Karpas-422 (cell line): ENCODE measurements at regions not wholly inside any gene's neighbourhood (a gene's known extent, or its start where the extent isn't known, plus 50 kb on each side); places are given as distances from the start of the nearest gene placed in this dataset.

Experiments
- DNase-seq: peaks from one replicate; pipeline ENCODE4 v3.0.0-alpha.2; 2015
- H2AFZ ChIP-seq: fragments of 200-600 bp; sonication (generic); 2 replicates; pipeline ENCODE4 v1.6.1; 2014; ENCODE audit warnings: antibody characterized with exemption, low read length, mixed read lengths
- H3K27ac ChIP-seq: fragments of 200-600 bp; sonication (generic); 2 replicates; pipeline ENCODE4 v1.5.1; 2014; ENCODE audit warnings: mild to moderate bottlenecking, low read length, moderate library complexity
- H3K27me3 ChIP-seq: fragments of 200-600 bp; sonication (generic); 2 replicates; pipeline ENCODE4 v1.6.1; 2014; ENCODE audit warnings: low read length, mixed read lengths
- H3K36me3 ChIP-seq: fragments of 200-600 bp; sonication (generic); 2 replicates; pipeline ENCODE4 v1.6.1; 2014; ENCODE audit warnings: low read length, mixed read lengths; ENCODE audit not compliant: insufficient read depth
- H3K4me1 ChIP-seq: fragments of 200-600 bp; sonication (generic); 2 replicates; pipeline ENCODE4 v1.6.1; 2014; ENCODE audit warnings: mild to moderate bottlenecking, low read length, mixed read lengths
- H3K4me2 ChIP-seq: fragments of 200-600 bp; sonication (generic); 2 replicates; pipeline ENCODE4 v1.6.1; 2014; ENCODE audit warnings: low read length, low read depth, mild to moderate bottlenecking; ENCODE audit not compliant: poor library complexity, severe bottlenecking
- H3K4me3 ChIP-seq: fragments of 200-600 bp; sonication (generic); 2 replicates; pipeline ENCODE4 v1.5.1; 2014; ENCODE audit warnings: mild to moderate bottlenecking, antibody characterized with exemption, low read length, mixed read lengths
- H3K79me2 ChIP-seq: fragments of 200-600 bp; sonication (generic); 2 replicates; pipeline ENCODE4 v1.6.1; 2014; ENCODE audit warnings: mild to moderate bottlenecking, low read length, mixed read lengths
- H3K9ac ChIP-seq: fragments of 200-600 bp; sonication (generic); 2 replicates; pipeline ENCODE4 v1.6.0; 2014; ENCODE audit warnings: low read length
- H3K9me2 ChIP-seq: fragments of 200-600 bp; sonication (generic), shearing (Covaris generic); replicated peaks from 2 replicates; pipeline ENCODE4 v1.6.0; 2014; ENCODE audit warnings: mild to moderate bottlenecking, low read length, moderate library complexity; ENCODE audit not compliant: insufficient read depth
- H3K9me3 ChIP-seq: fragments of 300-700, 200-600 bp; sonication (generic); 2 replicates; pipeline ENCODE4 v1.6.1; 2014; ENCODE audit warnings: low read length, mixed read lengths
- H4K20me1 ChIP-seq: fragments of 200-600 bp; sonication (generic); 2 replicates; pipeline ENCODE4 v1.6.1; 2014; ENCODE audit warnings: mild to moderate bottlenecking, antibody characterized with exemption, low read length, low read depth; ENCODE audit not compliant: insufficient read depth

DNA sequence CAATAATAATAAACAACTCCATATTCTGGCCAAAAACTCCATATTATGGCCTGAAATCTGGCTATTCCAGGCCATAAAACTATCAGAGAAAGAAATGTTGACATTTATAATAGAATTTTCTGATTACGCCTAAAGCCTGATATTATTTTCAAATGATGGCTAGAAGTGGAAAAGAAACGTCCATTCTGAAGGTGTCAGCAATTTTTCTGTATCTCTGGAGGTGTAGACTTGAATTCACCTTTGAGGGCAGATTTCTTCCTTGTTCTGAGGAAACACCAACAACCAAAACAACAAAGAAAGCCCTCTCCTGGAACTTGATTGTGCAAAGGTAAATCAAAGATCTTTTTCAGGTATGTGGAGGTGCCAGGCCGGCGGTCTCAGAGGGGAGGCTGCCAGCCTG is 390.7 kb downstream of the DMAC1 start:
- Histone ChIP-seq H3K79me2 (no peaks in the 10 kb centered on the region), H3K9me2 (no peaks in the 10 kb centered on the region), H3K4me2 (no peak overlapping the region)

DNA sequence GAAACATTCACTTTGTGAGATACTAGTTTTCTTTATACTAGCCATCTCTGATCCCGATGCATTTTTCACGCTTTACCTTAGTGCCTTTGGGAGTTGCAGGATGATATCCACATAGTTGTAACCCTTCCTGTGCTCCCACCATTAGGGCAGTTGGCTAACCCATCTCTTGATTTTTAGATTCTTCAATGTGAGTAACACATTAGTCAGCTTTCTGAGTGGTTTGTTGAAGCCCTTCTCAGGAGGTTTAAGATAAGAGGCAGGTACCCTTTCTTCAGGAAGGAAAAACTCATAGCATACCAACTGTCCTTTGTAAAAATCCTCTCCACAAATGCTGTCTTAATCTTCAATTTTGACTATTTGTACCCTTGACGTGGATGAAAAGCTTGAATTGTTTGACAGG is 392.3 kb downstream of the DMAC1 start:
- H3K4me1 ChIP-seq = no peaks in the 10 kb centered on the region
- no peaks in the 10 kb centered on the region for H3K79me2 ChIP-seq
- H4K20me1 ChIP-seq = no peaks in the 10 kb centered on the region
- H3K4me2 ChIP-seq = no peak overlapping the region
- no peak overlapping the region for H3K27ac ChIP-seq
- H3K27me3 ChIP-seq = no peaks in the 10 kb centered on the region
- no peak overlapping the region for H2AFZ ChIP-seq
- no peaks in the 10 kb centered on the region for H3K9me2 ChIP-seq
- H3K9ac ChIP-seq = no peak overlapping the region
- H3K9me3 ChIP-seq = no peaks in the 10 kb centered on the region
- H3K36me3 ChIP-seq = no peaks in the 10 kb centered on the region
- DNase-seq = no peak
- no peak overlapping the region for H3K4me3 ChIP-seq

More for the DNA sequence above, 390.7 kb downstream of the DMAC1 start:
- H3K9me3 ChIP-seq = no peaks in the 10 kb centered on the region
- no peak overlapping the region for H2AFZ ChIP-seq
- no peaks in the 10 kb centered on the region for H3K4me1 ChIP-seq
- H3K9ac ChIP-seq = no peak overlapping the region
- no peak for DNase-seq
- H3K27ac ChIP-seq = no peak overlapping the region
- no peaks in the 10 kb centered on the region for H4K20me1 ChIP-seq
- no peaks in the 10 kb centered on the region for H3K27me3 ChIP-seq
- H3K4me3 ChIP-seq = no peak overlapping the region
- no peaks in the 10 kb centered on the region for H3K36me3 ChIP-seq

DNA sequence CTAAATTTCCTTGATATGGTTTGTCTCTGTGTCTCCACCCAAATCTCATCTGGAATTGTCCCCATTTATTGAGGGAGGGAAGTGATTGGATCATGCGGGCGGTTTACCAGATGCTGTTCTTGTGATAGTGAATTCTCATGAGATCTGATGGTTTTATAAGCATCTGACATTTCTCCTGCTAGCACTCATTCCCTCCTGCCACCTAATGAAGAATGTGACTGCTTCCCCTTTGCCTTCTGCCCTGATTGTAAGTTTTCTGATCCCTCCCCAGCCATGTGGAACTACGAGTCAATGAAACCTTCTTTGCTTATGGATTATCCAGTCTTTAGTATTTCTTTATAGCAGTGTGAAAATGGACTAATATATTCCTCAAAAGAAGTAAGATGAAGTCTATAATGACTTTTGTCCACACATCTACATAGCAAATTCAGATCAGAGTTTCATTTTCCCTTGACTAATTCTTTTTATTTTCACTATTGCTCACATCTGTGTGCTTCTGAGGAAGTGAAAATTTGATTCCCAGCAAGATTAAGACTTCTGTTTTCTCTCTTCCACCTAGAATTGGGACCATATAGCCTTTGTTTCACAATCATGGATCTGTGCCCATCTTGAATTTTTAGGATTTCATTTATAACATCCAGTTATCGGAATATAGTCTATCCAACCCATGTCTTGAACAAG is 393.5 kb downstream of the DMAC1 start:
- Histone ChIP-seq H3K9me3 (no peaks in the 10 kb centered on the region), H3K9me2 (no peaks in the 10 kb centered on the region), H3K27me3 (no peaks in the 10 kb centered on the region), H2AFZ (no peak overlapping the region), H3K4me3 (no peak overlapping the region), H3K4me2 (no peak overlapping the region), H3K27ac (no peak overlapping the region), H3K9ac (no peak overlapping the region), H3K4me1 (no peaks in the 10 kb centered on the region), H4K20me1 (no peaks in the 10 kb centered on the region), H3K79me2 (no peaks in the 10 kb centered on the region), H3K36me3 (no peaks in the 10 kb centered on the region)
- DNase-seq = no peak

DNA sequence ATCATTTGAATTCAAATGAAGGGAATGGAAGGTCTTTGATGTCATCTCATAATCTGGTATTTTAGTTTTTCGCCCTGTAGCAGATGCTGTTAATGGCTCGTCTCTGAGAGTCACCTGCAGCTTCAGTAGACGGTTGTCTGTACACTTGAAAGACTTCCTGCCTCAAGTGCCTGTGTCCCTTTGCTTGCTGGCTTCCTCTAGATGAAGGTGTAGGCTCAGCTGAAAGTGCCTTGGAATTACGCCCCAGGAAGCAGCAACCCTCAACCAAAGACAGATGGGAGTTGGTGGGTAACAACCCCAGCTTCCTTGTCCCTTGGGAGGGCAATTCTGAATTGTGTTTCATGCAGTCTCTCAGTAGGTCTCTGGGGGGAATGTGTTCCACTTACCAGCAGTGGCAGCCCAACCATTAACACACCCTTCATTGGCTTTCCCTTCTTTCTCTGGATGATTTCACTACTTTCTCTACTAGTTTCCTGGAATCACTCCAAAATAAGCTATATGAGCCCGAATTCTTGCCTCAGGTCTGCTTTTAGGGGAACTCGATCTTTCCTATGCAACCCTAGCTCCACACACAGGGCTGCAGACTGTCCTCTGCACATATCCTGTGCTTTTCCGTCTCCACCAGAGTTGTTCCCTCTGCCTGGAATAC is 395.6 kb downstream of the DMAC1 start:
- DNase-seq = no peak
- H3K27ac ChIP-seq = no peak overlapping the region
- H3K9me2 ChIP-seq = no peaks in the 10 kb centered on the region
- no peaks in the 10 kb centered on the region for H3K79me2 ChIP-seq
- H3K27me3 ChIP-seq = no peaks in the 10 kb centered on the region
- no peaks in the 10 kb centered on the region for H3K9me3 ChIP-seq
- H3K36me3 ChIP-seq = no peaks in the 10 kb centered on the region
- H3K4me1 ChIP-seq = no peaks in the 10 kb centered on the region
- no peaks in the 10 kb centered on the region for H4K20me1 ChIP-seq
- no peak overlapping the region for H3K4me2 ChIP-seq
- H2AFZ ChIP-seq = no peak overlapping the region
- H3K4me3 ChIP-seq = no peak overlapping the region
- H3K9ac ChIP-seq = no peak overlapping the region

DNA sequence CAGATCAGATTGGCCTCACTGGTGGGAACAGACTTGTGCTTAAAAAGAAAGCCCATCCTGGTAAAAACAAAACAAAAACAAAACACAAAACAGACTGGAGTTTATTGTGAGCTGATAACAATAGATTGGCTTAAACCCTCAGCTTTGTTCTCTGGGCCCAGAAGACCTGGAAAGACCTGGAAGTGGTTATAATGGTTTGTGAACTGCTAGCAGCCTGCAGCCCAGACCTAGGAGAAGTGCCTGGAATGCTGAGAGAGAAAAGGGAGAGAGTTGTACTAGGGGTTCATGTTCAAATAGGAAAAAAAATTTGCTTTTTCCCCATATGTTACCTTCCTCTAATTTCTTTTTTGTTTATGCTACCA is 396.6 kb downstream of the DMAC1 start:
- Histone ChIP-seq H3K4me3 (no peak overlapping the region), H3K27ac (no peak overlapping the region), H2AFZ (no peak overlapping the region), H3K27me3 (no peaks in the 10 kb centered on the region), H3K4me2 (no peak overlapping the region), H3K9ac (no peak overlapping the region), H3K36me3 (no peaks in the 10 kb centered on the region), H3K79me2 (no peaks in the 10 kb centered on the region), H4K20me1 (no peaks in the 10 kb centered on the region), H3K4me1 (no peaks in the 10 kb centered on the region), H3K9me2 (no peaks in the 10 kb centered on the region), H3K9me3 (no peaks in the 10 kb centered on the region)
- DNase-seq = no peak

DNA sequence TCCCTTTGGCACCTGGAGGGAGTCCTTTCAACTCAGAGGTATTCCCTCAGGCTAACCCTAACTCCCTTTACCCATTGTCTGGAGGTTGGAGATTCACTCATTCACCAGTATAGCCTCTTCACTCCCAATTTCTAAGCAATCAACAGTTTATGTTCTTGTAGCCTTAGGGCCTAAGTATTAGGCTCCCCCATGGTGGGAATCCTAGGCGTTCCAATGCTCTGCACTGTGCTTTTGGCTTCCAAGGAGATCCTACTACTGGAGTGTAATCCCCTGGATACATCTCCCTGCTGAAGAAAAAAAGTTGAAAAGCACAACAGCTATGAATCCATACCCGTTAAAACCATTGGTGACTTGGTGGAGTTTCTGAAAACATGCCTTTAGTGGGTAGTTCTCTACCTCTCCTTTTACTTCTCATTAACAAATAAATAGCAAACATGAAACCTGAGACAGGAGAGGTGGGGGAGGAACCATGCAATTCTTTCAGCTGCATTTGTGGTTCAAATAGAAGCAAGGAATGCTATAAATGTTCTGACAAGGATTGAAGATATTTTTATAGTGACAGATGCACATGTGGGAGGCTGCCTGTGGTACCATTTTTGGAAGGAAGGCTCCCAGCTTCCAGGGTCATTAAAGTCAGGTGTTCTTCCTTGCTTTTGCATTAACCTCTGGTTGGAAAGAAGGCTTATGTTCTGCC is 397.1 kb downstream of the DMAC1 start:
- H3K27me3 ChIP-seq = no peaks in the 10 kb centered on the region
- H3K4me2 ChIP-seq = no peak overlapping the region
- H3K4me1 ChIP-seq = no peaks in the 10 kb centered on the region
- no peaks in the 10 kb centered on the region for H3K36me3 ChIP-seq
- no peaks in the 10 kb centered on the region for H3K9me2 ChIP-seq
- H3K4me3 ChIP-seq = no peak overlapping the region
- H3K9me3 ChIP-seq = no peaks in the 10 kb centered on the region
- no peaks in the 10 kb centered on the region for H4K20me1 ChIP-seq
- H2AFZ ChIP-seq = no peak overlapping the region
- DNase-seq = no peak
- H3K9ac ChIP-seq = no peak overlapping the region
- no peaks in the 10 kb centered on the region for H3K79me2 ChIP-seq
- no peak overlapping the region for H3K27ac ChIP-seq

DNA sequence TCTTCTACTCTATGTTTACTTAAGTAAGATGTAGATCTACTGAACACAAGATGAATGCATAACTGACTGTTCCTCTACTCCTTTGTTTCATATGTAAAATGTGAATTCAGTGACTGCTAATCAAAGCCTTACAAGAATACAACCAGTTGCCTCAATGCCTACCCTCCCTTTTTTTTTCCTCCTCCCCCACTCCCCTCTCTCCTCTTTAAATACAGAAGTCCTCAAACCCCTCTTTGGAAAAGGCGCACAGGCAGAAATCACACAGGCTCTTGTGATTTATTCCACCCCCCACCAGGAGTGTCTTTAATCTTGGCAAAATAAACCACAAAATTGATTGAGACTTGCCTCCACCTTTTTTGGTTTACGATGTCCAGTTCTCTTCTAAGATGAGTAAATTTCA is 398.5 kb downstream of the DMAC1 start:
- H3K36me3 ChIP-seq = no peaks in the 10 kb centered on the region
- no peaks in the 10 kb centered on the region for H3K9me2 ChIP-seq
- no peak overlapping the region for H3K4me3 ChIP-seq
- no peak overlapping the region for H3K4me2 ChIP-seq
- H3K27ac ChIP-seq = no peak overlapping the region
- no peaks in the 10 kb centered on the region for H3K79me2 ChIP-seq
- no peaks in the 10 kb centered on the region for H3K4me1 ChIP-seq
- no peaks in the 10 kb centered on the region for H4K20me1 ChIP-seq
- H3K27me3 ChIP-seq = no peaks in the 10 kb centered on the region
- H3K9me3 ChIP-seq = no peaks in the 10 kb centered on the region
- H3K9ac ChIP-seq = no peak overlapping the region
- DNase-seq = no peak
- H2AFZ ChIP-seq = no peak overlapping the region

DNA sequence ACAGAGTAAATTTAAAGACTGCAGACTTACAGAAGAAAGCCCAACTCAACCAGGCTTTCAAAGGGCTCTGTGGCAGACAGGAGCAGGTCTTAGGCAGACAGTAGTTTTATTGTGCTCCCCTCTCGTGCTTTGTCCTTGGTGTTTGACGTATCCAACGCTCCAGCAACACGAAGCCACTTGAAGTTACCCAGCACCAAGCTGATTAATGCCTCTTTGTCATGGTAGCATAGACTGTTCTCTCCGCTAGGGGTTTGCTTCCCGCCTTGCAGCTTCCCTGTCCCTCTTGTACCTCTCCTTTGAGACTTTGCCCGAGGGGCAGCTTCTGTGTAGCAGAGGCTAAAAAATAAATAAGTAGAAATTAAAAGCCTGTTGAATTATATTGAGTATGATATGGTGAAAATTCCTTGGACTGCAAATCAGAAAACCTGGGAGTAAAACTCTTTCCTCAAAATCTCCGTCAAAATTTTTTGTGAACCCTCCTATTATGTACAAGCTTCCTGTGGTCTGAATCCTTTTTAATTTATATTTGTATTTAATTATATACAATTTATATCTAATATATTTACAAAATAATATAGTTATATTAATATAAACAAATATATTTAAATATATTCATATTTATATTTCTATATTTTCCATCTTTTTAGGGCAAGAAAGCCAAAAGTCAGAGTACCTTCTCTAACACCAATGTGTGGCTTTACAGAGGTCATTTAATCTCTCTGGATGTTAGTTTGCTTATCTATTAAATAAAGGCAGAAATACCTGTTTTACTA is 405.4 kb downstream of the DMAC1 start:
- no peak for DNase-seq
- no peaks in the 10 kb centered on the region for H3K27me3 ChIP-seq

More for the DNA sequence above, 405.4 kb downstream of the DMAC1 start:
- no peak overlapping the region for H3K4me3 ChIP-seq
- H3K79me2 ChIP-seq = no peaks in the 10 kb centered on the region
- H3K9ac ChIP-seq = no peak overlapping the region
- H3K36me3 ChIP-seq = no peaks in the 10 kb centered on the region
- no peak overlapping the region for H3K4me2 ChIP-seq
- no peaks in the 10 kb centered on the region for H3K9me3 ChIP-seq
- no peak overlapping the region for H2AFZ ChIP-seq
- H3K27ac ChIP-seq = no peak overlapping the region
- no peaks in the 10 kb centered on the region for H4K20me1 ChIP-seq
- no peaks in the 10 kb centered on the region for H3K4me1 ChIP-seq
- H3K9me2 ChIP-seq = no peaks in the 10 kb centered on the region
